Astrocyte of the cerebellum (primary cell): ENCODE measurements at regions not wholly inside any gene's neighbourhood (a gene's known extent, or its start where the extent isn't known, plus 50 kb on each side); places are given as distances from the start of the nearest gene placed in this dataset.

ENCODE experiments used
- DNase-seq: peaks from one replicate; pipeline ENCODE4 v3.0.0-alpha.2; 2011; ENCODE audit warnings: low read depth
- H3K4me3 ChIP-seq: 2 replicates; pipeline ENCODE4 v1.5.1; 2011; ENCODE audit warnings: mild to moderate bottlenecking, low read depth, low read length, moderate library complexity
- CTCF ChIP-seq: IDR thresholded peaks from 2 replicates; pipeline ENCODE4 v1.5.1; 2012; ENCODE audit warnings: low read length, low read depth, moderate library complexity, mild to moderate bottlenecking; ENCODE audit errors: missing control alignments
- in situ Hi-C: cut with HindIII; loops from 2 replicates; pipeline ENCODE4 v1.10.0; 2017; ENCODE audit warnings: low sequenced_read_pairs

- no peak for DNase-seq
- no peak for TF ChIP-seq CTCF
- H3K4me3 ChIP-seq, result no peak overlapping the region
- in situ Hi-C loops, result no loop called here
Observed at GRCh38 chr7:131899271-131900030, 343.0 kb upstream of the PODXL start.

GRCh38 chr7:131898418-131898817 lies 342.0 kb upstream of the PODXL start:
- in situ Hi-C loops, result no loop called here
- no peak overlapping the region for H3K4me3 ChIP-seq
- TF ChIP-seq CTCF, result no peak
- DNase-seq, result no peak

- H3K4me3 ChIP-seq, result no peak overlapping the region
- TF ChIP-seq CTCF, result no peak
- DNase-seq, result no peak
- in situ Hi-C loops, result no loop called here
Observed at GRCh38 chr7:131897790-131898165, 341.4 kb upstream of the PODXL start.

- no peak for TF ChIP-seq CTCF
- H3K4me3 ChIP-seq, result no peak overlapping the region
- in situ Hi-C loops, result no loop called here
- DNase-seq, result peak; percentile 87
Observed at GRCh38 chr7:131897016-131897789, 340.8 kb upstream of the PODXL start.

- no peak for DNase-seq
- in situ Hi-C loops, result no loop called here
- no peak for TF ChIP-seq CTCF
- no peak overlapping the region for H3K4me3 ChIP-seq
Observed at GRCh38 chr7:131896165-131896863, 339.9 kb upstream of the PODXL start.

- DNase-seq, result peak; percentile 90
Observed at GRCh38 chr7:131895541-131896164, 339.2 kb upstream of the PODXL start.

More at GRCh38 chr7:131895541-131896164, 339.2 kb upstream of the PODXL start:
- in situ Hi-C loops, result no loop called here
- TF ChIP-seq CTCF, result no peak
- H3K4me3 ChIP-seq, result no peak overlapping the region
